Astrocyte of the spinal cord (primary cell): ENCODE measurements at regions not wholly inside any gene's neighbourhood (a gene's known extent, or its start where the extent isn't known, plus 50 kb on each side); places are given as distances from the start of the nearest gene placed in this dataset.
A peak's percentile ranks its signal among the peaks of the same experiment; 100 is the strongest.

Experiments used
- DNase-seq: peaks from one replicate; pipeline ENCODE4 v3.0.0; 2011; ENCODE audit warnings: low read depth, low spot score
- H3K4me3 ChIP-seq: 2 replicates; pipeline ENCODE4 v1.5.1; 2011; ENCODE audit warnings: low read depth, mild to moderate bottlenecking, low read length, moderate library complexity
- CTCF ChIP-seq: IDR thresholded peaks from 2 replicates; pipeline ENCODE4 v1.5.1; 2012; ENCODE audit warnings: low read depth, mild to moderate bottlenecking, low read length, inconsistent platforms
- in situ Hi-C: cut with HindIII; loops from 2 replicates; pipeline ENCODE4 v1.10.0; 2017; ENCODE audit warnings: low sequenced_read_pairs

- no peak for TF ChIP-seq CTCF
- no peak for DNase-seq
- H3K4me3 ChIP-seq: no peak overlapping the region
- in situ Hi-C loops: no loop called here
Observed at GRCh38 chr3:30146978-30147377, 459.4 kb upstream of the TGFBR2 start.

- in situ Hi-C loops: no loop called here
- no peak overlapping the region for H3K4me3 ChIP-seq
- DNase-seq: no peak
Observed at GRCh38 chr3:30154853-30155252, 451.5 kb upstream of the TGFBR2 start.

GRCh38 chr3:30155755-30156154 is 450.6 kb upstream of the TGFBR2 start:
- H3K4me3 ChIP-seq: no peak overlapping the region
- no peak for DNase-seq
- TF ChIP-seq CTCF: no peak
- in situ Hi-C loops: no loop called here

More at GRCh38 chr3:30154853-30155252, 451.5 kb upstream of the TGFBR2 start:
- TF ChIP-seq CTCF: no peak

- no peak for TF ChIP-seq CTCF
- no peak overlapping the region for H3K4me3 ChIP-seq
- in situ Hi-C loops: no loop called here
- peak; percentile 26 for DNase-seq
Observed at GRCh38 chr3:30156586-30157498, 449.6 kb upstream of the TGFBR2 start.

- in situ Hi-C loops: no loop called here
- DNase-seq: peak; percentile 13
- no peak for TF ChIP-seq CTCF
- no peak overlapping the region for H3K4me3 ChIP-seq
Observed at GRCh38 chr3:30161375-30161774, 445.0 kb upstream of the TGFBR2 start.

- in situ Hi-C loops: no loop called here
- peak; percentile 88 for DNase-seq
- no peak for TF ChIP-seq CTCF
- no peak overlapping the region for H3K4me3 ChIP-seq
Observed at GRCh38 chr3:30162579-30162978, 443.8 kb upstream of the TGFBR2 start.
